Smooth muscle cell (in vitro differentiated cells): ENCODE measurements at regions not wholly inside any gene's neighbourhood (a gene's known extent, or its start where the extent isn't known, plus 50 kb on each side); places are given as distances from the start of the nearest gene placed in this dataset.

Source experiments
- DNase-seq: peaks from one replicate; lab custom pipeline; 2025; ENCODE audit not compliant: unreplicated experiment; lab: John Stamatoyannopoulos, UW
- H2AFZ ChIP-seq: fragments of 200-600 bp; sonication (generic); 2 replicates; pipeline ENCODE4 v1.6.0; 2016; ENCODE audit warnings: antibody characterized with exemption, low read depth, mild to moderate bottlenecking
- H3F3A ChIP-seq: fragments of 200-600 bp; sonication (generic); 2 replicates; pipeline ENCODE4 v1.6.0; 2017; ENCODE audit warnings: antibody characterized with exemption, low read depth
- H3K27ac ChIP-seq: fragments of 200-600 bp; sonication (generic); 2 replicates; pipeline ENCODE4 v1.5.1; 2016; ENCODE audit warnings: low read depth, mild to moderate bottlenecking
- H3K27me3 ChIP-seq: fragments of 200-600 bp; sonication (generic); 2 replicates; pipeline ENCODE4 v1.6.1; 2016; ENCODE audit warnings: low read depth, mild to moderate bottlenecking
- H3K36me3 ChIP-seq: fragments of 200-600 bp; sonication (generic); 2 replicates; pipeline ENCODE4 v1.5.1; 2016; ENCODE audit warnings: low read depth
- H3K4me1 ChIP-seq: fragments of 200-600 bp; sonication (generic); 2 replicates; pipeline ENCODE4 v1.5.1; 2016; ENCODE audit warnings: low read depth
- H3K4me2 ChIP-seq: fragments of 200-600 bp; sonication (generic); 2 replicates; pipeline ENCODE4 v1.6.0; 2016; ENCODE audit warnings: mild to moderate bottlenecking
- H3K4me3 ChIP-seq: fragments of 200-600 bp; sonication (generic); 2 replicates; pipeline ENCODE4 v1.5.1; 2016; ENCODE audit warnings: mild to moderate bottlenecking
- H3K79me2 ChIP-seq: fragments of 200-600 bp; sonication (generic); 2 replicates; pipeline ENCODE4 v1.6.0; 2016; ENCODE audit warnings: low read depth, mild to moderate bottlenecking
- H3K9ac ChIP-seq: fragments of 200-600 bp; sonication (generic); 2 replicates; pipeline ENCODE4 v1.6.0; 2016; ENCODE audit warnings: low read depth
- H3K9me3 ChIP-seq: fragments of 200-600 bp; sonication (generic); replicated peaks from 2 replicates; pipeline ENCODE4 v1.5.1; 2016; ENCODE audit warnings: low read depth
- H4K20me1 ChIP-seq: fragments of 200-600 bp; sonication (generic); 2 replicates; pipeline ENCODE4 v1.6.0; 2016; ENCODE audit warnings: low read depth
- CTCF ChIP-seq: fragments of 200-600 bp; sonication (generic); IDR thresholded peaks from 2 replicates; pipeline ENCODE4 v1.5.1; 2017; ENCODE audit warnings: borderline replicate concordance, mild to moderate bottlenecking, antibody characterized with exemption; ENCODE audit not compliant: insufficient read depth, poor library complexity, severe bottlenecking
- WGBS: methylation state at CpG from one replicate; pipeline ENCODE4 v1.1.7; 2016; ENCODE audit warnings: low lambda C conversion rate; 5-methylcytosine and 5-hydroxymethylcytosine counted together

- Histone ChIP-seq H3K36me3 (no peaks in the 10 kb centered on the region), H3K79me2 (no peaks in the 10 kb centered on the region), H3K4me3 (no peak overlapping the region), H3K9ac (no peak overlapping the region), H3K4me1 (peaks cover 7% of the 10 kb centered on the region), H3K27me3 (no peaks in the 10 kb centered on the region), H4K20me1 (no peaks in the 10 kb centered on the region), H3F3A (no peaks in the 10 kb centered on the region), H2AFZ (peak overlapping the region; percentile 26), H3K9me3 (no peaks in the 10 kb centered on the region), H3K27ac (peak overlapping the region; percentile 73), H3K4me2 (peak overlapping the region; percentile 62)
- no peak for TF ChIP-seq CTCF
- WGBS, result 35% methylated on average over 1 of the region's 1 CpG
- no peak for DNase-seq
Measured at GRCh38 chr4:89538886-89539285, 231.3 kb upstream of the GPRIN3 start.

GRCh38 chr4:89538171-89538570, 230.6 kb upstream of the GPRIN3 start:
- Histone ChIP-seq H3K36me3 (no peaks in the 10 kb centered on the region), H3K27me3 (no peaks in the 10 kb centered on the region), H2AFZ (no peak overlapping the region), H3K9me3 (no peaks in the 10 kb centered on the region), H3K9ac (no peak overlapping the region), H3K4me2 (no peak overlapping the region), H3K4me3 (no peak overlapping the region), H3F3A (no peaks in the 10 kb centered on the region), H3K4me1 (peaks cover 7% of the 10 kb centered on the region), H4K20me1 (no peaks in the 10 kb centered on the region), H3K27ac (no peak overlapping the region), H3K79me2 (no peaks in the 10 kb centered on the region)
- no peak for TF ChIP-seq CTCF
- DNase-seq, result no peak

GRCh38 chr4:89537281-89537680, 229.7 kb upstream of the GPRIN3 start:
- no peaks in the 10 kb centered on the region for H3K9me3 ChIP-seq
- no peak overlapping the region for H2AFZ ChIP-seq
- no peak overlapping the region for H3K4me2 ChIP-seq
- no peaks in the 10 kb centered on the region for H4K20me1 ChIP-seq
- WGBS, result 94% methylated on average over 1 of the region's 1 CpG
- no peak for TF ChIP-seq CTCF
- H3K79me2 ChIP-seq, result no peaks in the 10 kb centered on the region
- H3K36me3 ChIP-seq, result no peaks in the 10 kb centered on the region
- H3K4me1 ChIP-seq, result peaks cover 7% of the 10 kb centered on the region
- no peak for DNase-seq
- no peak overlapping the region for H3K9ac ChIP-seq
- no peak overlapping the region for H3K4me3 ChIP-seq
- H3F3A ChIP-seq, result no peaks in the 10 kb centered on the region
- H3K27me3 ChIP-seq, result no peaks in the 10 kb centered on the region
- H3K27ac ChIP-seq, result no peak overlapping the region

GRCh38 chr4:89535251-89535650, 227.7 kb upstream of the GPRIN3 start:
- no peak for TF ChIP-seq CTCF
- Histone ChIP-seq H3K4me1 (peaks cover 5% of the 10 kb centered on the region), H3K27ac (no peak overlapping the region), H3K79me2 (no peaks in the 10 kb centered on the region), H3F3A (no peaks in the 10 kb centered on the region), H3K36me3 (no peaks in the 10 kb centered on the region), H2AFZ (no peak overlapping the region), H3K9ac (no peak overlapping the region), H4K20me1 (no peaks in the 10 kb centered on the region), H3K4me3 (no peak overlapping the region), H3K4me2 (no peak overlapping the region), H3K27me3 (no peaks in the 10 kb centered on the region), H3K9me3 (no peaks in the 10 kb centered on the region)
- DNase-seq, result no peak
- WGBS, result 84% methylated on average over 3 of the region's 3 CpGs
